B cell (primary cell): ENCODE measurements at regions not wholly inside any gene's neighbourhood (a gene's known extent, or its start where the extent isn't known, plus 50 kb on each side); places are given as distances from the start of the nearest gene placed in this dataset.

Experiments used
- ATAC-seq: fragments of 200-7000 bp; cut with Tn5 transposase; one replicate; pipeline ENCODE4 v1.10.0; 2021; ENCODE audit warnings: low read depth, mild to moderate bottlenecking, moderate number of reproducible peaks, moderate library complexity
- CTCF ChIA-PET: fragments of 350-600 bp; sonication (Branson Sonifier 250); formaldehyde crosslinking; loops from one replicate; lab custom pipeline; 2021; ENCODE audit warnings: antibody characterized with exemption, inconsistent platforms; lab: Charles Lee
- POLR2A ChIA-PET: fragments of 350-600 bp; sonication (Branson Sonifier 250); formaldehyde crosslinking; loops from one replicate; lab custom pipeline; 2021; ENCODE audit warnings: antibody characterized with exemption; lab: Charles Lee
- DNase-seq: peaks from one replicate; pipeline ENCODE4 v3.0.0; 2013
- H2AFZ ChIP-seq: 2 replicates; pipeline ENCODE4 v1.6.1; 2012; ENCODE audit warnings: mild to moderate bottlenecking, low read depth, low read length; ENCODE audit not compliant: insufficient read depth, poor library complexity, severe bottlenecking
- H3K27ac ChIP-seq, 2 donors: 1 replicate in 1 of 2; 2 replicates in 1 of 2; pipeline ENCODE4 v1.5.1; 2012 to 2013; ENCODE audit warnings: low read length in 2 of 2, mild to moderate bottlenecking in 2 of 2, moderate library complexity in 1 of 2
- H3K27me3 ChIP-seq, 4 experiments: fragments of 200-600 bp in 1 of 4; sonication (generic) in 1 of 4; replicated peaks in 1 of 4; 1 replicate in 2 of 4; 2 replicates in 2 of 4; pipeline versions ENCODE4 v1.6.1 to v1.7.0; 2013 to 2016; ENCODE audit warnings: low read length in 3 of 4, mild to moderate bottlenecking in 2 of 4, mixed read lengths in 1 of 4, moderate library complexity in 1 of 4; ENCODE audit not compliant: insufficient read depth in 4 of 4, control insufficient read depth in 3 of 4; ENCODE audit errors: control extremely low read depth in 1 of 4
- H3K36me3 ChIP-seq, 2 experiments: replicated peaks in 1 of 2; 1 replicate in 1 of 2; 2 replicates in 1 of 2; pipeline versions ENCODE4 v1.6.1 to v1.7.1; 2013; ENCODE audit warnings: low read length in 1 of 2; ENCODE audit not compliant: insufficient read depth in 2 of 2, control insufficient read depth in 1 of 2; ENCODE audit errors: control extremely low read depth in 1 of 2, extremely low read depth in 1 of 2
- H3K4me1 ChIP-seq, 2 donors: fragments of 200-600 bp in 1 of 2; sonication (generic) in 1 of 2; 1 replicate in 1 of 2; 2 replicates in 1 of 2; pipeline versions ENCODE4 v1.5.1 to v1.6.1; 2013 to 2017; ENCODE audit warnings: low read length in 2 of 2; ENCODE audit not compliant: control insufficient read depth in 2 of 2, insufficient read depth in 2 of 2
- H3K4me2 ChIP-seq: replicated peaks from 2 replicates; pipeline ENCODE3; 2012; ENCODE audit warnings: mild to moderate bottlenecking, low read depth, low read length; ENCODE audit not compliant: poor library complexity, severe bottlenecking
- H3K4me3 ChIP-seq, 5 experiments: fragments of 200-600 bp in 1 of 5; sonication (generic) in 1 of 5; 1 replicate in 3 of 5; 2 replicates in 2 of 5; pipeline versions ENCODE4 v1.5.1 to v1.7.0; 2011 to 2016; ENCODE audit warnings: low read length in 4 of 5, mild to moderate bottlenecking in 4 of 5, low read depth in 2 of 5, control low read depth in 1 of 5, moderate library complexity in 1 of 5; ENCODE audit not compliant: insufficient read depth in 1 of 5; ENCODE audit errors: control extremely low read depth in 1 of 5, extremely low read depth in 1 of 5
- H3K79me2 ChIP-seq: fragments of 200-600 bp; sonication (generic); one replicate; pipeline ENCODE4 v1.6.0; 2016; ENCODE audit warnings: low read length; ENCODE audit not compliant: control insufficient read depth, insufficient read depth
- H3K9ac ChIP-seq: fragments of 200-600 bp; sonication (generic); 2 replicates; pipeline ENCODE4 v1.6.1; 2017; ENCODE audit warnings: mild to moderate bottlenecking, low read length, moderate library complexity
- H3K9me3 ChIP-seq, 3 donors: one replicate each; pipeline versions ENCODE4 v1.6.1 to v1.7.1; 2013; ENCODE audit warnings: low read length in 2 of 3; ENCODE audit not compliant: control insufficient read depth in 2 of 3, insufficient read depth in 1 of 3; ENCODE audit errors: control extremely low read depth in 1 of 3
- H4K20me1 ChIP-seq: 2 replicates; pipeline ENCODE4 v1.6.0; 2012; ENCODE audit warnings: mild to moderate bottlenecking, low read length; ENCODE audit not compliant: insufficient read depth, control insufficient read depth, poor library complexity, severe bottlenecking
- H3K27ac Mint-ChIP-seq: one replicate; pipeline ENCODE4 v1.8.0; 2021; ENCODE audit warnings: mixed read lengths
- H3K27me3 Mint-ChIP-seq: one replicate; pipeline ENCODE4 v1.8.0; 2021; ENCODE audit warnings: mixed read lengths
- H3K4me1 Mint-ChIP-seq: one replicate; pipeline ENCODE4 v1.8.0; 2021; ENCODE audit warnings: mixed read lengths
- H3K4me3 Mint-ChIP-seq: one replicate; pipeline ENCODE4 v1.8.0; 2021; ENCODE audit warnings: mixed read lengths
- H3K9me3 Mint-ChIP-seq: one replicate; pipeline ENCODE4 v1.8.0; 2022; ENCODE audit warnings: mixed read lengths; ENCODE audit not compliant: insufficient read depth
- CTCF ChIP-seq: fragments of 200-600 bp; IDR thresholded peaks from one replicate; pipeline ENCODE4 v1.8.0; 2022; ENCODE audit warnings: antibody characterized with exemption, mild to moderate bottlenecking
- EZH2 ChIP-seq: IDR thresholded peaks from 2 replicates; pipeline ENCODE4 v1.6.1; 2012; ENCODE audit warnings: borderline replicate concordance, low read depth, mild to moderate bottlenecking, moderate library complexity, low read length; ENCODE audit not compliant: insufficient read depth, poor library complexity, severe bottlenecking
- WGBS: methylation state at CpG from one replicate; pipeline ENCODE4 v1.1.5; 2013; ENCODE audit warnings: missing lambda C conversion rate; ENCODE audit not compliant: insufficient coverage; 5-methylcytosine and 5-hydroxymethylcytosine counted together
- intact Hi-C: fragments of 100-400 bp; cut with micrococcal nuclease; formaldehyde crosslinking; loops from one replicate; pipeline ENCODE4 v1.10.0; 2022

DNA sequence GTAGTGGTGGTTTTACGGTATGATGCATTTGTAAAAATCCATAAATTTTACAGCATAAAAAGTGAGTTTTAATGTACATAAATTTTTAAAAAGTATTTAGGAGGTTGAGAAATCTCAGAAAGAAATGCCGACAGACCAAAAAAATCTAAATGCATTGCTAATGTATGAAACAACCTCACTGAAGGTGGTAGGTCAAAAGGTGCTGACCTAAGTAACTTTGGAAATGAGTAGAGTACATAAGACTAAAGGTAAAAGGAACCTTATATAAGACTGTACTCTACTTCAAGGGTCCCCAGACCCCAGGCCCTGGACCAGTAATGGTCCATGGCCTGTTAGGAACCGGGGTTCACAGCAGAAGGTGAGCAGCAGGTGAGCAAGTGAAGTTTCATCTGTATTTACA lies 163.4 kb downstream of the COL6A3 start:
- H3K4me1 ChIP-seq: no peaks in the 10 kb centered on the region
- TF ChIP-seq EZH2: no peak
- TF ChIP-seq CTCF: no peak
- no peaks in the 10 kb centered on the region for H3K27me3 ChIP-seq
- H3K4me2 ChIP-seq: no peak overlapping the region
- no peaks in the 10 kb centered on the region for H3K9me3 Mint-ChIP-seq
- whole genome bisulfite sequencing: 60% methylated on average over 1 of the region's 3 CpGs
- no peak overlapping the region for H3K4me3 ChIP-seq
- ATAC-seq: no peak
- ChIA-PET CTCF (no interaction called here), POLR2A (no interaction called here)
- H4K20me1 ChIP-seq: no peaks in the 10 kb centered on the region
- H3K79me2 ChIP-seq: no peaks in the 10 kb centered on the region
- no peaks in the 10 kb centered on the region for H3K4me1 Mint-ChIP-seq
- H2AFZ ChIP-seq: no peak overlapping the region
- no peak for DNase-seq
- peaks cover 0 to 4% (median 0%) of the 10 kb centered on the region in 3 donors for H3K9me3 ChIP-seq
- H3K27ac ChIP-seq: no peak overlapping the region
- H3K4me3 Mint-ChIP-seq: no peak overlapping the region
- no peaks in the 10 kb centered on the region for H3K36me3 ChIP-seq
- intact Hi-C loops: no loop called here
- H3K27me3 Mint-ChIP-seq: peaks cover 15% of the 10 kb centered on the region
- no peak overlapping the region for H3K27ac Mint-ChIP-seq
- no peak overlapping the region for H3K9ac ChIP-seq

GRCh38 chr2:237251986-237252385 lies 162.0 kb downstream of the COL6A3 start:
- no peak overlapping the region for H2AFZ ChIP-seq
- no peaks in the 10 kb centered on the region for H3K36me3 ChIP-seq
- no peaks in the 10 kb centered on the region for H3K9me3 Mint-ChIP-seq
- no peak overlapping the region for H3K9ac ChIP-seq
- H3K4me1 ChIP-seq: no peaks in the 10 kb centered on the region
- H3K79me2 ChIP-seq: no peaks in the 10 kb centered on the region
- no peaks in the 10 kb centered on the region for H3K27me3 ChIP-seq
- ATAC-seq (no peak), DNase-seq (no peak)
- no peak overlapping the region for H3K4me2 ChIP-seq
- H3K4me1 Mint-ChIP-seq: no peaks in the 10 kb centered on the region
- H3K27me3 Mint-ChIP-seq: peaks cover 23% of the 10 kb centered on the region
- no CpG with 5 or more reads among the region's 2 CpGs for WGBS
- ChIA-PET CTCF (no interaction called here), POLR2A (no interaction called here)
- no peak overlapping the region for H3K4me3 ChIP-seq
- intact Hi-C loops: no loop called here
- peaks cover 0 to 4% (median 0%) of the 10 kb centered on the region in 3 donors for H3K9me3 ChIP-seq
- H4K20me1 ChIP-seq: no peaks in the 10 kb centered on the region
- no peak overlapping the region for H3K27ac ChIP-seq
- no peak overlapping the region for H3K27ac Mint-ChIP-seq
- TF ChIP-seq EZH2 (no peak), CTCF (no peak)
- H3K4me3 Mint-ChIP-seq: no peak overlapping the region
